GM23338 (cell line): ENCODE measurements at regions not wholly inside any gene's neighbourhood (a gene's known extent, or its start where the extent isn't known, plus 50 kb on each side); places are given as distances from the start of the nearest gene placed in this dataset.

Experiments used
- ATAC-seq: fragments of 200-7000 bp; cut with Tn5 transposase; 3 replicates; pipeline ENCODE4 v1.9.1; 2020
- DNase-seq: peaks from one replicate; pipeline ENCODE4 v3.0.0-alpha.2; 2015; ENCODE audit warnings: low spot score
- H2AFZ ChIP-seq: fragments of 200-600 bp; sonication (generic); 2 replicates; pipeline ENCODE4 v1.8.0; 2016; ENCODE audit warnings: antibody characterized with exemption, mild to moderate bottlenecking, moderate library complexity
- H3F3A ChIP-seq: fragments of 200-600 bp; sonication (generic); replicated peaks from 2 replicates; pipeline ENCODE4 v1.8.0; 2017; ENCODE audit warnings: antibody characterized with exemption, mixed run types, low read depth
- H3K27ac ChIP-seq: fragments of 200-600 bp; sonication (generic); 2 replicates; pipeline ENCODE4 v1.6.1; 2016; ENCODE audit warnings: low read depth
- H3K27me3 ChIP-seq: fragments of 200-600 bp; sonication (generic); 2 replicates; pipeline ENCODE4 v1.8.0; 2016; ENCODE audit warnings: mild to moderate bottlenecking, mixed run types, moderate library complexity; ENCODE audit not compliant: insufficient read depth
- H3K36me3 ChIP-seq: fragments of 200-600 bp; sonication (generic); 2 replicates; pipeline ENCODE4 v1.8.0; 2016; ENCODE audit warnings: mild to moderate bottlenecking; ENCODE audit not compliant: insufficient read depth
- H3K4me1 ChIP-seq: fragments of 200-600 bp; sonication (generic); 2 replicates; pipeline ENCODE4 v1.8.0; 2016; ENCODE audit warnings: mild to moderate bottlenecking, moderate library complexity; ENCODE audit not compliant: insufficient read depth
- H3K4me2 ChIP-seq: fragments of 200-600 bp; sonication (generic); 2 replicates; pipeline ENCODE4 v1.7.1; 2017; ENCODE audit warnings: mixed run types
- H3K4me3 ChIP-seq: fragments of 200-600 bp; sonication (generic); 2 replicates; pipeline ENCODE4 v1.6.1; 2016; ENCODE audit warnings: mixed run types
- H3K79me2 ChIP-seq: fragments of 200-600 bp; sonication (generic); replicated peaks from 2 replicates; pipeline ENCODE4 v1.8.0; 2017; ENCODE audit warnings: mild to moderate bottlenecking; ENCODE audit not compliant: insufficient read depth
- H3K9me2 ChIP-seq: fragments of 200-600 bp; sonication (generic); 2 replicates; pipeline ENCODE4 v1.8.0; 2017; ENCODE audit not compliant: insufficient read depth
- H4K20me1 ChIP-seq: fragments of 200-600 bp; sonication (generic); replicated peaks from 2 replicates; pipeline ENCODE4 v1.8.0; 2017; ENCODE audit warnings: mild to moderate bottlenecking; ENCODE audit not compliant: insufficient read depth
- H3K27ac Mint-ChIP-seq: 2 replicates; pipeline ENCODE4 v1.8.0; 2020; ENCODE audit warnings: inconsistent platforms, mild to moderate bottlenecking, moderate library complexity, mixed read lengths
- H3K27me3 Mint-ChIP-seq: 3 replicates; pipeline ENCODE4 v1.8.0; 2022; ENCODE audit warnings: low read depth, mild to moderate bottlenecking, moderate library complexity, mixed read lengths, inconsistent platforms; ENCODE audit not compliant: insufficient read depth, poor library complexity
- H3K36me3 Mint-ChIP-seq: 3 replicates; pipeline ENCODE4 v1.8.0; 2021; ENCODE audit warnings: low read depth, mild to moderate bottlenecking, inconsistent platforms, moderate library complexity, mixed read lengths
- H3K4me1 Mint-ChIP-seq: 3 replicates; pipeline ENCODE4 v1.8.0; 2020; ENCODE audit warnings: mild to moderate bottlenecking, inconsistent platforms, mixed read lengths
- H3K4me3 Mint-ChIP-seq: 3 replicates; pipeline ENCODE4 v1.8.0; 2021; ENCODE audit warnings: moderate library complexity, mild to moderate bottlenecking, inconsistent platforms, mixed read lengths
- H3K9me3 Mint-ChIP-seq: 3 replicates; pipeline ENCODE4 v1.8.0; 2020; ENCODE audit warnings: moderate library complexity, mild to moderate bottlenecking, inconsistent platforms, mixed read lengths
- CREB1 ChIP-seq: fragments of 250-450 bp; sonication (Bioruptor Pico); IDR thresholded peaks from 2 replicates; pipeline ENCODE4 v1.5.0; 2020; ENCODE audit warnings: low read depth, mild to moderate bottlenecking, moderate library complexity
- CTCF ChIP-seq, 2 experiments: fragments of 200-600 bp in 1 of 2; sonication (generic) in 1 of 2; conservative IDR thresholded peaks; 2 replicates each; pipeline versions ENCODE4 v1.5.1 to v1.6.1; 2016 to 2017; ENCODE audit warnings: antibody characterized with exemption in 2 of 2, low read depth in 2 of 2, mild to moderate bottlenecking in 2 of 2, moderate library complexity in 1 of 2
- ETS1 ChIP-seq: IDR thresholded peaks from 2 replicates; pipeline ENCODE4 v1.6.1; 2016; ENCODE audit warnings: antibody characterized with exemption
- EZH2 ChIP-seq: fragments of 200-600 bp; sonication (generic); IDR thresholded peaks from one replicate; pipeline ENCODE4 v1.8.0; 2017; ENCODE audit warnings: antibody characterized with exemption, mild to moderate bottlenecking, low read depth; ENCODE audit not compliant: unreplicated experiment
- EZH2phosphoT487 ChIP-seq: fragments of 200-600 bp; sonication (generic); IDR thresholded peaks from one replicate; pipeline ENCODE4 v1.8.1; 2018; ENCODE audit warnings: antibody characterized with exemption; ENCODE audit not compliant: unreplicated experiment
- JUNB ChIP-seq: IDR thresholded peaks from one replicate; pipeline ENCODE4 v1.6.1; 2016; ENCODE audit warnings: antibody characterized with exemption; ENCODE audit not compliant: unreplicated experiment
- NANOG ChIP-seq: IDR thresholded peaks from 2 replicates; pipeline ENCODE4 v1.6.1; 2016; ENCODE audit warnings: antibody characterized with exemption, borderline replicate concordance
- POLR2AphosphoS5 ChIP-seq: IDR thresholded peaks from 2 replicates; pipeline ENCODE4 v1.6.1; 2016; ENCODE audit warnings: antibody characterized with exemption, low read depth
- STAT1 ChIP-seq: IDR thresholded peaks from one replicate; pipeline ENCODE4 v1.6.1; 2016; ENCODE audit warnings: antibody characterized with exemption; ENCODE audit not compliant: unreplicated experiment
- ZNF114 ChIP-seq: fragments of 250-450 bp; sonication (Bioruptor Pico); IDR thresholded peaks from 2 replicates; pipeline ENCODE4 v1.5.0; 2020; ENCODE audit warnings: mild to moderate bottlenecking, moderate library complexity
- ZNF331 ChIP-seq: fragments of 250-450 bp; sonication (Bioruptor Pico); IDR thresholded peaks from 2 replicates; pipeline ENCODE4 v1.5.0; 2020; ENCODE audit warnings: low read depth, mild to moderate bottlenecking, moderate library complexity
- ZNF462 ChIP-seq: fragments of 250-450 bp; sonication (Bioruptor Pico); IDR thresholded peaks from 2 replicates; pipeline ENCODE4 v1.5.0; 2020; ENCODE audit warnings: mild to moderate bottlenecking, moderate library complexity
- TF ChIP-seq, protein P1 (sequence below): IDR thresholded peaks from one replicate; pipeline ENCODE4 v1.6.1; 2018; ENCODE audit warnings: antibody characterized with exemption; ENCODE audit not compliant: unreplicated experiment

- H3K4me3 ChIP-seq: peak overlapping the region; percentile 52
- H3K36me3 Mint-ChIP-seq: no peaks in the 10 kb centered on the region
- peak overlapping the region; percentile 88; the same call in 1 of the 2 replicates for H2AFZ ChIP-seq
- H3K27me3 ChIP-seq: no peaks in the 10 kb centered on the region
- H3K9me3 Mint-ChIP-seq: no peaks in the 10 kb centered on the region; the same call in 1 of the 3 replicates
- H3K36me3 ChIP-seq: no peaks in the 10 kb centered on the region
- H3K27ac Mint-ChIP-seq: no peak overlapping the region
- no peaks in the 10 kb centered on the region; the same call in 1 of the 2 replicates for H3K4me1 ChIP-seq
- peak overlapping the region; percentile 53; the same call in 2 of the 3 replicates for H3K4me3 Mint-ChIP-seq
- H3F3A ChIP-seq: no peaks in the 10 kb centered on the region
- peak; percentile 98 for ATAC-seq
- no peak overlapping the region for H3K27ac ChIP-seq
- peak overlapping the region; percentile 75; the same call in 1 of the 2 replicates for H3K4me2 ChIP-seq
- peak; percentile 74 for DNase-seq
- peaks cover 3% of the 10 kb centered on the region; the same call in 1 of the 2 replicates for H3K79me2 ChIP-seq
- TF ChIP-seq ZNF114 (CRISPR knock-in tag) (no peak), ETS1 (no peak), NANOG (no peak), POLR2AphosphoS5 (no peak), ZNF331 (no peak), CTCF (conservative IDR thresholded peaks at IDR 0.05; ENCODE audit: low read depth in 2 of 2) (no peak), CREB1 (CRISPR knock-in tag) (no peak), ZNF462 (no peak), STAT1 (no peak), EZH2 (no peak), JUNB (no peak), EZH2phosphoT487 (no peak)
- TF ChIP-seq, protein P1, sequence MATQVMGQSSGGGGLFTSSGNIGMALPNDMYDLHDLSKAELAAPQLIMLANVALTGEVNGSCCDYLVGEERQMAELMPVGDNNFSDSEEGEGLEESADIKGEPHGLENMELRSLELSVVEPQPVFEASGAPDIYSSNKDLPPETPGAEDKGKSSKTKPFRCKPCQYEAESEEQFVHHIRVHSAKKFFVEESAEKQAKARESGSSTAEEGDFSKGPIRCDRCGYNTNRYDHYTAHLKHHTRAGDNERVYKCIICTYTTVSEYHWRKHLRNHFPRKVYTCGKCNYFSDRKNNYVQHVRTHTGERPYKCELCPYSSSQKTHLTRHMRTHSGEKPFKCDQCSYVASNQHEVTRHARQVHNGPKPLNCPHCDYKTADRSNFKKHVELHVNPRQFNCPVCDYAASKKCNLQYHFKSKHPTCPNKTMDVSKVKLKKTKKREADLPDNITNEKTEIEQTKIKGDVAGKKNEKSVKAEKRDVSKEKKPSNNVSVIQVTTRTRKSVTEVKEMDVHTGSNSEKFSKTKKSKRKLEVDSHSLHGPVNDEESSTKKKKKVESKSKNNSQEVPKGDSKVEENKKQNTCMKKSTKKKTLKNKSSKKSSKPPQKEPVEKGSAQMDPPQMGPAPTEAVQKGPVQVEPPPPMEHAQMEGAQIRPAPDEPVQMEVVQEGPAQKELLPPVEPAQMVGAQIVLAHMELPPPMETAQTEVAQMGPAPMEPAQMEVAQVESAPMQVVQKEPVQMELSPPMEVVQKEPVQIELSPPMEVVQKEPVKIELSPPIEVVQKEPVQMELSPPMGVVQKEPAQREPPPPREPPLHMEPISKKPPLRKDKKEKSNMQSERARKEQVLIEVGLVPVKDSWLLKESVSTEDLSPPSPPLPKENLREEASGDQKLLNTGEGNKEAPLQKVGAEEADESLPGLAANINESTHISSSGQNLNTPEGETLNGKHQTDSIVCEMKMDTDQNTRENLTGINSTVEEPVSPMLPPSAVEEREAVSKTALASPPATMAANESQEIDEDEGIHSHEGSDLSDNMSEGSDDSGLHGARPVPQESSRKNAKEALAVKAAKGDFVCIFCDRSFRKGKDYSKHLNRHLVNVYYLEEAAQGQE: no peak
- peaks cover 1% of the 10 kb centered on the region for H3K27me3 Mint-ChIP-seq
- H3K4me1 Mint-ChIP-seq: no peaks in the 10 kb centered on the region
- H4K20me1 ChIP-seq: no peaks in the 10 kb centered on the region
- no peaks in the 10 kb centered on the region for H3K9me2 ChIP-seq
Observed at GRCh38 chr6:92723390-92723931, 695.9 kb downstream of the EPHA7 start.
